Chondrocyte (in vitro differentiated cells): ENCODE measurements at regions not wholly inside any gene's neighbourhood (a gene's known extent, or its start where the extent isn't known, plus 50 kb on each side); places are given as distances from the start of the nearest gene placed in this dataset.
A peak's percentile ranks its signal among the peaks of the same experiment; 100 is the strongest.

Experiments used
- DNase-seq: peaks from one replicate; pipeline ENCODE4 v3.0.0; 2021; ENCODE audit warnings: mixed read lengths, low spot score
- H3K27ac Mint-ChIP-seq: one replicate; pipeline ENCODE4 v1.8.0; 2021; ENCODE audit warnings: mild to moderate bottlenecking, moderate library complexity, mixed read lengths; ENCODE audit not compliant: unreplicated experiment
- H3K27me3 Mint-ChIP-seq: 2 replicates; pipeline ENCODE4 v1.8.0; 2021; ENCODE audit warnings: low read depth, mixed read lengths
- H3K36me3 Mint-ChIP-seq: 2 replicates; pipeline ENCODE4 v1.8.0; 2021; ENCODE audit warnings: low read depth, mixed read lengths
- H3K4me1 Mint-ChIP-seq: 2 replicates; pipeline ENCODE4 v1.8.0; 2021; ENCODE audit warnings: low read depth, mild to moderate bottlenecking, mixed read lengths
- H3K4me3 Mint-ChIP-seq: one replicate; pipeline ENCODE4 v1.8.0; 2021; ENCODE audit warnings: mild to moderate bottlenecking, moderate library complexity, mixed read lengths; ENCODE audit not compliant: unreplicated experiment
- H3K9me3 Mint-ChIP-seq: 2 replicates; pipeline ENCODE4 v1.8.0; 2021; ENCODE audit warnings: low read depth, mixed read lengths
- CTCF ChIP-seq: fragments of 200-600 bp; sonication (generic); IDR thresholded peaks from 2 replicates; pipeline ENCODE4 v1.5.0; 2021; ENCODE audit warnings: antibody characterized with exemption, mild to moderate bottlenecking, moderate library complexity

GRCh38 chr4:4599481-4600275 lies 57.8 kb upstream of the STX18 start:
- peaks cover 11% of the 10 kb centered on the region for H3K9me3 Mint-ChIP-seq
- peaks cover 4% of the 10 kb centered on the region for H3K36me3 Mint-ChIP-seq
- no peak for DNase-seq
- no peak for TF ChIP-seq CTCF
- H3K4me3 Mint-ChIP-seq = no peak overlapping the region
- H3K4me1 Mint-ChIP-seq = no peaks in the 10 kb centered on the region
- no peak overlapping the region for H3K27ac Mint-ChIP-seq
- H3K27me3 Mint-ChIP-seq = no peaks in the 10 kb centered on the region

- Mint-ChIP-seq H3K4me1 (no peaks in the 10 kb centered on the region), H3K36me3 (peaks cover 4% of the 10 kb centered on the region), H3K27me3 (no peaks in the 10 kb centered on the region), H3K4me3 (no peak overlapping the region), H3K27ac (no peak overlapping the region), H3K9me3 (peaks cover 13% of the 10 kb centered on the region)
- no peak for DNase-seq
- no peak for TF ChIP-seq CTCF
Measured at GRCh38 chr4:4598851-4599411, 57.1 kb upstream of the STX18 start.

- no peak overlapping the region for H3K27ac Mint-ChIP-seq
- no peaks in the 10 kb centered on the region for H3K4me1 Mint-ChIP-seq
Measured at GRCh38 chr4:4596720-4597119, 54.9 kb upstream of the STX18 start.

GRCh38 chr4:4595252-4595651 lies 53.4 kb upstream of the STX18 start:
- Mint-ChIP-seq H3K27me3 (no peaks in the 10 kb centered on the region), H3K36me3 (peaks cover 6% of the 10 kb centered on the region), H3K4me1 (peaks cover 5% of the 10 kb centered on the region), H3K9me3 (peaks cover 13% of the 10 kb centered on the region), H3K4me3 (no peak overlapping the region), H3K27ac (no peak overlapping the region)
- peak; percentile 24 for TF ChIP-seq CTCF
- no peak for DNase-seq

More at GRCh38 chr4:4596720-4597119, 54.9 kb upstream of the STX18 start:
- Mint-ChIP-seq H3K9me3 (peaks cover 13% of the 10 kb centered on the region), H3K27me3 (no peaks in the 10 kb centered on the region), H3K4me3 (no peak overlapping the region), H3K36me3 (peaks cover 6% of the 10 kb centered on the region)
- no peak for TF ChIP-seq CTCF
- no peak for DNase-seq

- DNase-seq = no peak
- no peak for TF ChIP-seq CTCF
- no peak overlapping the region for H3K27ac Mint-ChIP-seq
- no peak overlapping the region for H3K4me3 Mint-ChIP-seq
- peaks cover 5% of the 10 kb centered on the region for H3K4me1 Mint-ChIP-seq
- no peaks in the 10 kb centered on the region for H3K27me3 Mint-ChIP-seq
- peaks cover 6% of the 10 kb centered on the region for H3K36me3 Mint-ChIP-seq
- H3K9me3 Mint-ChIP-seq = peaks cover 13% of the 10 kb centered on the region
Measured at GRCh38 chr4:4594285-4594920, 52.6 kb upstream of the STX18 start.
